ENCODE measurements at regions not wholly inside any gene's neighbourhood (a gene's known extent, or its start where the extent isn't known, plus 50 kb on each side); places are given as distances from the start of the nearest gene placed in this dataset.

GRCh38 chr13:86792153-86792651 lies 879.0 kb upstream of the SLITRK5 start:
- no peak for TF ChIP-seq REST (IDR thresholded peaks at IDR 0.05; ENCODE audit: insufficient read depth in 1 of 2, low read depth in 2 of 2, low read length in 2 of 2)
- TF ChIP-seq TAF1 (IDR thresholded peaks at IDR 0.05; ENCODE audit: borderline replicate concordance, insufficient read depth, low read length), result no peak
